GM12892 (cell line): ENCODE measurements at regions not wholly inside any gene's neighbourhood (a gene's known extent, or its start where the extent isn't known, plus 50 kb on each side); places are given as distances from the start of the nearest gene placed in this dataset.

ENCODE experiments used
- POLR2A ChIP-seq: IDR thresholded peaks from 2 replicates; pipeline ENCODE4 v1.6.1; 2011; ENCODE audit warnings: low read depth, low read length, control low read depth
- POLR2AphosphoS5 ChIP-seq: IDR thresholded peaks from 2 replicates; pipeline ENCODE4 v1.6.1; 2011; ENCODE audit warnings: low read depth, low read length, control low read depth
- TAF1 ChIP-seq: IDR thresholded peaks from 2 replicates; pipeline ENCODE4 v1.6.1; 2011; ENCODE audit warnings: low read depth, mild to moderate bottlenecking, control low read depth, low read length, borderline replicate concordance

DNA sequence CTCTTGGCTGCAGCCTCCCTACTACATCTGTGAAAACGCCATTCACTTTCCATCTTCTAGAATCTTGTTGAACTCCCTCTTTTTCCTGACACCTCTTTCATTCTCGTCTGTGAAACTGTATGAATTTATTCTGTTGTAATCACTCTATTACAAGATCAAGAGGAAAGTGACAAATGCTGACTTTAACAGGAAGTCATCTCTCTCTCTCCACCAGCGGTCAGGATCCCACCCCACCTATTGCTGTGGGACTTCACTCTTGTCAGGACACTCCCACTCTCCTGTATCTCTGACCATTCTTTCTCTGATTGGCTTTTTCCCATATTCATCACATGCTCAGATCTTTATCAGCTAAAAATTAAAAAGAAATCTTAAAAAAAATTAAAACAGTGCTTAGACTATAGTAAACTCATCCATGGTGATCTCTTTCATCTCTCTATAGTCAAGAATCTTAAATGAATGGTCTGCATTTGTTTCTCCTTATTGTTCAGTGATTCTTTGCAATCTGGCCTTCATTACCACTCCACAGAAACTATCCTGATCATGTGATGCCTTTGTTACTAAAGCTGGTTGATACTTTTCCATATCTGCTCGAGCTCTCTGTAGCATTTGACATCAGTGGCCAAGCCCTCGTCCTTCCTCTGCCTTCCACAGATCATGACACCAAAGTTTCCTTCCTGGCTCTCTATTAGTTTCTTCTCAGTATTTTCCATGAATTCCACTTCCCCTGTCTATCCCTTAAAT, 113.6 kb downstream of the UCHL5 start:
- TF ChIP-seq POLR2AphosphoS5: no peak
- no peak for TF ChIP-seq TAF1
- TF ChIP-seq POLR2A: no peak
